GM19438 (cell line): ENCODE measurements at regions not wholly inside any gene's neighbourhood (a gene's known extent, or its start where the extent isn't known, plus 50 kb on each side); places are given as distances from the start of the nearest gene placed in this dataset.

Experiments used
- ATAC-seq: cut with Tn5 transposase; IDR thresholded peaks from one replicate; pipeline ENCODE4 v1.9.1; 2021; ENCODE audit warnings: low read depth; ENCODE audit not compliant: unreplicated experiment

DNA sequence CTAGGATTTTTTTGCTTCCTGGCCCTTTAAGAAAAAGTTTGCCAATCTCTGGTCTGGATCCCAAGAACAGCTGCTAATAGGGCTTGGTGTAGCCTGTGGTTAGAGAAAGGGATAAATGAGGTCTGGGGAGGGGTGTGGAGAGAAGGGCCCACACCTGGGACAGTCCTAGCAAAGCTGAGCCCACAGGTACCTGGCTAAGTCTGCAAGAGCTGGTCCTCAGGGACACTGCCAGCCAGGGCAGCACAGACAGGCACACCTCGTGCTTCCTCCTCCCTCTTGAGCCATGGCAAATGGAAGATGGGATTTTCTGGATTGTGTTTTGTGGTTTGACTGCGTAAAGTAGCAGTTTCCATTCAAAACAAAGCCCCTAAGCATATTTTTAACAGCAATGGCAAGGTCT, 217.5 kb downstream of the SOX9 start:
- ATAC-seq = no peak

- ATAC-seq = no peak
Measured at GRCh38 chr17:72338847-72339790, 218.3 kb downstream of the SOX9 start.

GRCh38 chr17:72340836-72341235, 220.0 kb downstream of the SOX9 start:
- ATAC-seq = no peak

DNA sequence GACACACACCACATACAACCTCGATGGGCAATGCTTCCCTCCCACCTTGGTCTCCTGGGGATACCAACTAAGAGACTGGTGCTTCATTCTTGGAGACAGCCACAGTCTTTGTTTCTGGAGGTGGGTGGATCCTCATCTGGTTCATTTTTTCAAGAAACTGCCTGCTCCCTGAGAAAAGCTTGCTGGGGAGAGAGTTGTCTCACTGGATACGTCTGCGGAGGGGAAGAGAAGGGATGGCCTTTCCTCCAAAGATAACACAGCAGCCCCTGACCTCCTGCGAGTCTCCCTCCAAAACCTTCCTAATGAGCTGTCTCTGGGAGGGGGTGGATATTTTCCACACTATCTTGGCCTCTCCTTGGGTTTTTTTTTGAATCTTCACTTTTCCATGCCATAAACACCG, 221.2 kb downstream of the SOX9 start:
- ATAC-seq = no peak

- ATAC-seq = no peak
Measured at GRCh38 chr17:72342627-72343527, 222.1 kb downstream of the SOX9 start.

DNA sequence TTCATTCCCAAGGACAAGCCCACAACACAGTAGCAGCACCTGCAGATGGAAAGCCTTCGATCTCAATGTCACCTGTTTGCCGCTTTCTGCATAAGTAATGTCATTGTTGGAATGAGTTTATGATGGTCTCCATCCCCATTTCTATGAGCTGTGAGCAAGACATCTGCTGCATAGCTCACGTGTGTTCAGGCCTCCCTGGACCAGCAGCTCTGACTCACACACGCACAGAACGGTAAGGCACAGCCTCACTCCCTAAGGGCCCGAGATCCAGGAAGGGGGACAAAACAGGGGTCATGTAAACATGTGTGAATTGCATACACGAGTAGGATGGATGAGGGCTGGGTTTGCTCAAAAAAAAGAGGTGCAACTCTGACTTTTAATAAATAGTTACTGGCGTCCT, 223.1 kb downstream of the SOX9 start:
- ATAC-seq = no peak

GRCh38 chr17:72344613-72345012, 223.8 kb downstream of the SOX9 start:
- ATAC-seq = no peak

DNA sequence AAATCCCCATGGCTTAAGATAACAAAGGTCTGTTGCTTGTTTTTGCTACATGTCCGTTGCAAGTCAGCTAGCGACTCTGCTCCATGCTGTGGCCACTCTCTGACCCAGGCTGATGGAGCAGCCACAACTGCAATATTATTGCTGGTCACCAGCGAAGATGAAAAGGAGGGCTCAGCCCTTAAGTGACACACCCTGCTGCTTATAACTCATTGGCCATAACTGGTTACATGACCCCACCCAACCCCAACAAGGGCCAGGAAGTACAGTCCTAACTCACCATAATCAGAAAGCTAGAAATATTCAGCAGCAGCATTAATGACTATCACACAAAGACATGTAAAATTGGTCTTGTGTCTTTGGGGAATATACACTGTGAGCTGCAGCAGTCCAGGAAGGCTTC, 224.3 kb downstream of the SOX9 start:
- ATAC-seq = no peak

DNA sequence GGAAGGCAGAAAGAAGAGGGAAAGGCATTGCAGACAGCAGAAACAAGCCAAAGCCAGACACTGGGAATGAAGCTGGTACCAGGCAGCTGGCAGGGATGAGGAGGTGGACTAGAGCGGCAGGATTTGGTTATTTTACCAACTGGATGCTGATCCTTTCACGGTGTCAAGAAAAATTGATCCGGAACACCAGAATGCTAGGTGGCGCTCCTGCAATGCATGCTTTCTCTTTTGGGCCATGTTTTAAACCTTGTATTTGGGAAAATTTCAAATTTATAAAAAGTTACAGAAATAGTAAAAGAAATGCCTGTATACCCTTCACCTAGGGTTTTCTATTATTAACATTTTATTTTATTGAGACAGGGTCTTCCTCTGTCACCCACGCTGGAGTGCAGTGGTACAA, 224.7 kb downstream of the SOX9 start:
- no peak for ATAC-seq

DNA sequence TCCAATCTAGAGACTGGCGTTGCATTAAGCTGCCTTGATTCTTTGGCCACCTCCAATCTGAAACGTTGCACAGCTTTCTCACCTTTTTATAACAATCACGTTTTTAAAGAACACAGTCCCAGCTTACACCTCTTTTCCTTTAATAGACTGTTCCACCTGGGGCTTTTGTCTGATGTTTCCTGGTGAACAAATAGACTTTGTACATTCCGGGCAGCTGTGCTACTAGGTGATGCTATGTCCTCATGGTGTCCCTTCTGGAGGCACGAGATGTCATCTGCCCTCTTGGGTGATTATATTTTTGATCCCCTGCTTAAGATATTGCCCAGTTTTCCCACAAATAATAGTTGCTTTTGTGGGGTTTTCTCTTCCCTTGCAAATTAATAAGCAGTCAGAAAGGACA, 225.5 kb downstream of the SOX9 start:
- ATAC-seq = no peak

DNA sequence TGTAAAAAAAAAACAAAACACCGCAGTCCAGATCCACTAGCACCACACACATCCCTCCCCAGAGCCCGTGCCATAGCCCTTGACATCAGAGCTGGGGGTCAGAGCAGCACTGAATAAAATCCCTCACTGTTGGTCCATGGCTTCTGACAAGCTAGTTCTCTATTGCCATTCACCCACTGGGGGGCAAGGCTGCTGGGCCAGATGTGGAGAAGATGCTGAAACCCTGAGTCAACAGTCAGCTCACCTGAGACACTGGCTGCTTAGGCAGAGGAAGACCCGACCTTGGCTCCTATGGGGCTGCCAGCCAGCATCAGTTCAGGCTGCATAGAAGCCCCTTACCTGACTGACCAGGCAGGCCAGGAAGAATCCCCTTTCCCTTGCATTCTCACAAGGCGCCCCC, 228.2 kb downstream of the SOX9 start:
- ATAC-seq = no peak

- no peak for ATAC-seq
Measured at GRCh38 chr17:72349491-72349995, 228.7 kb downstream of the SOX9 start.

- ATAC-seq = no peak
Measured at GRCh38 chr17:72350073-72350472, 229.3 kb downstream of the SOX9 start.

DNA sequence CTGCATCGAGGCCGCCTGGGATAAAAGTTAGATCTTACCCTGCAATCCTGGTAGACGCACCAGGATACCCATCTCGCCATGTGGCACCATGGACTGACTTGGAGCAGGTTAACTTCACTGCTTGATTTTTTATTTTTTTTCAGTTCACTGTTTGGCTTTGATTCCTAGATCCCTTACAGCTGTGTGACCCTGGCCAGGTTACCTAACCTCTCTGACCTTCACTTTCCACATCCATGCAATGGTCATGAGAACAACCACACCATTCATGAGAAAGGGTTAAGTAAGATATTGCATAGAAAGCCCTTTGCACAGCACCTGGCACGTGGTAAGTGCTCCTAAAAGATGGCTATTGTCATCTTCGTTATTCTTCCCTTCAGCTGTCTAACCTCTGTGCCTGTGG, 230.5 kb downstream of the SOX9 start:
- no peak for ATAC-seq

- ATAC-seq = no peak
Measured at GRCh38 chr17:72351884-72352346, 231.1 kb downstream of the SOX9 start.

- no peak for ATAC-seq
Measured at GRCh38 chr17:72353502-72353901, 232.7 kb downstream of the SOX9 start.

GRCh38 chr17:72354071-72354470, 233.3 kb downstream of the SOX9 start:
- no peak for ATAC-seq

DNA sequence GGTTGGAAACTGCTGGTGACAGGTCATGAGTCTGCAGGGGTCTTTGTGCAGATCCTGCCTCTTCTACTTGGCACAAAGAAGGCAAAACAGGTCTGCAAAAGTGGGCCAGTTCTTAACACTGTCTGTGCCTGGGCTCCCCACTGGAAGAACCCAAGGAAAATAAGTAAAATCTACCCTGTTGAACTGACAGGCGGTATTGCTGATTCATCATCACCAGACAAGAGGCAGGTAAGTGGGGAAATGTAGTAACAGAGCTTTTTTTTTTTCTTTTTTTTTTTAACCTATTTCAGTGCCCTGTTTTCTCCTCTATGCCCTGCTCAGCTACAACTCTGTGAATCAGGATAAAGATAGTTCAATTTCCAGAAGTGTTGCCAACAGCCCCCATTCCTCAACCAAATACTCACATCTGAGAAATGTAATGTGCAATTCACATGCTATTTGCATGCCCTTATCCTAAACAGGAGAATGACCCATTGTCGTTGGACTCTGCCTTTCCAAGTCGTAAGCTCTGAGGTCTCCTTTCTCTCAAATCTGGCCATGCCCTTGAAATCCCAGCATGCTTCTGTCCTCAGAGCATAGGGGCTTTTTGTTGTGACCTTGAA, 237.0 kb downstream of the SOX9 start:
- ATAC-seq = no peak

DNA sequence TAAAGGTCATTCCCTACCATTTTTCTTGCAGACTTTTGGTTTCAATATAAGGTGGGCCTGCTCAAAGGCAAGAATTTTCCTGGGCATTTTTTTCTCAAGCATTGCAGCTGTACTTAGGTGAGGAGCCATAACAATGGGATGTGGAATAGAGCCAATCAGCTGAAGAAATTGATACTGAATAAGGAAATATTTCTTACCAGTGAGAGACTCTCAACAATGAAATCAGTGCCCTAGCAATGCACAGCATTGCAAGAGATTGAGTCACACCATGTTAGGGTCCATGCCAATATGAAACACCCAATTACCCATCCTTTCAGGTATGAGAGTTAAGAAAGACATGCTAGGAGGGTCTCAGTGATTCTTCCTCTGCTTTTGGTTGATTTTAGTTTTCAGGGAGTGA, 237.6 kb downstream of the SOX9 start:
- ATAC-seq = no peak

DNA sequence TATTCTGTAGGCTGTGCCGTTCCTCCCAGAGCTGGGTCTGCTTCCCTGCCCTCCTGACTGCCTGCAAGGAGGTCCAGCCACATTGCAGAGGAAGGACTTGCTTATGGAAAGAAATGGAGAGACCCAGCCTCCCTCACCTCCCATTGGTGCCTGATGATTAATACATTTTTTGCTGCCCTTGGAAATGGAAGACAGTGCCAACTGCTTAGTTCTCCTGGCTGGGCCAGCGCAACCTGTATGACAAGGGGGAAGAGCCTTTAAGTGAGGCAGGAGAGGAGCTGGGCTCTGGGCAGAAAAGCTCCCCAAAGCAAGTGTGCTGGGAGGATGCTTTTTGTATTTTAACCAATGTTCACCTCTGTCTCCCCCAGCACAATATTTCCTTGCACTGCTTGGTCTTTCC, 238.5 kb downstream of the SOX9 start:
- no peak for ATAC-seq

DNA sequence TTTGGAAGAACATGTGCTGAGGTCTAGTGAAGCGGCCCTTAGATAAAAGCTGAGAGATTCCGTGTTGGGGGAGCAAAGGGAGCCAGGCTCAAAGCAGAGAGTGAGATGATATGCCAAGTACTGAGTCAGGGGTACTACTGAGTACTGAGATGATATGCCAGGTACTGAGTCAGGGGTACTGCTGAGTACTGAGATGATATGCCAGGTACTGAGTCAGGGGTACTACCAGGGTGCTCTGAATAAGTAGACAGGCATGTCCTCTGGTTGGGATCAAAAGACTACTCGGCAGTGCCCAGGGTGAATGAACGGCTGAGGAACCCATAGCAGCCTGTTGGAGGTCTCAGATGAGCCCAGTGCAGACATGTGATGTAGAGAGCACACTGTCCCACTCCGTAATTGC, 239.0 kb downstream of the SOX9 start:
- ATAC-seq = no peak
